ENCODE measurements at regions not wholly inside any gene's neighbourhood (a gene's known extent, or its start where the extent isn't known, plus 50 kb on each side); places are given as distances from the start of the nearest gene placed in this dataset.

DNA sequence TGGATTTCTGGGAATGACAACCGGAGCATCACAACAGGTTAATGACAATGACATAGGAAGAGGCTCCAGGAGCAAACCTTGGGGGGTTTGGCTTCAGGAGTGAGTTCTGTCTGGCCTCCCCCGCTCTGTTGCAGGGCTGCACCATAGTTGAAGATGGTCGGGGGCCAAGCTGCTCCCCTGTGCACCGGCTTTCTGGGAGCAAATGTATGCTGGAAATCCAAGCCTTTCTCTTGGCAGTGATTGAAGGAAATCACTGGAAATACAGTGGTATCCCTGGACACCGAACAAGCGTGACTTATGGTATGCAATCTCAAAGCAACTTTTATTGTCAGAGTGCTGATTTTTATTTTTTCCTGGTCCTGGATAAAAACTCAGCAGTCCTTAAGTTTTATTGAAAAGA, 251.9 kb upstream of the ZNF32 start:
- no peak for ATAC-seq (ENCODE audit: low read depth)
- TF ChIP-seq, protein P1, sequence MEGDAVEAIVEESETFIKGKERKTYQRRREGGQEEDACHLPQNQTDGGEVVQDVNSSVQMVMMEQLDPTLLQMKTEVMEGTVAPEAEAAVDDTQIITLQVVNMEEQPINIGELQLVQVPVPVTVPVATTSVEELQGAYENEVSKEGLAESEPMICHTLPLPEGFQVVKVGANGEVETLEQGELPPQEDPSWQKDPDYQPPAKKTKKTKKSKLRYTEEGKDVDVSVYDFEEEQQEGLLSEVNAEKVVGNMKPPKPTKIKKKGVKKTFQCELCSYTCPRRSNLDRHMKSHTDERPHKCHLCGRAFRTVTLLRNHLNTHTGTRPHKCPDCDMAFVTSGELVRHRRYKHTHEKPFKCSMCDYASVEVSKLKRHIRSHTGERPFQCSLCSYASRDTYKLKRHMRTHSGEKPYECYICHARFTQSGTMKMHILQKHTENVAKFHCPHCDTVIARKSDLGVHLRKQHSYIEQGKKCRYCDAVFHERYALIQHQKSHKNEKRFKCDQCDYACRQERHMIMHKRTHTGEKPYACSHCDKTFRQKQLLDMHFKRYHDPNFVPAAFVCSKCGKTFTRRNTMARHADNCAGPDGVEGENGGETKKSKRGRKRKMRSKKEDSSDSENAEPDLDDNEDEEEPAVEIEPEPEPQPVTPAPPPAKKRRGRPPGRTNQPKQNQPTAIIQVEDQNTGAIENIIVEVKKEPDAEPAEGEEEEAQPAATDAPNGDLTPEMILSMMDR (IDR thresholded peaks at IDR 0.05; ENCODE audit: poor library complexity, severe bottlenecking) = no peak

DNA sequence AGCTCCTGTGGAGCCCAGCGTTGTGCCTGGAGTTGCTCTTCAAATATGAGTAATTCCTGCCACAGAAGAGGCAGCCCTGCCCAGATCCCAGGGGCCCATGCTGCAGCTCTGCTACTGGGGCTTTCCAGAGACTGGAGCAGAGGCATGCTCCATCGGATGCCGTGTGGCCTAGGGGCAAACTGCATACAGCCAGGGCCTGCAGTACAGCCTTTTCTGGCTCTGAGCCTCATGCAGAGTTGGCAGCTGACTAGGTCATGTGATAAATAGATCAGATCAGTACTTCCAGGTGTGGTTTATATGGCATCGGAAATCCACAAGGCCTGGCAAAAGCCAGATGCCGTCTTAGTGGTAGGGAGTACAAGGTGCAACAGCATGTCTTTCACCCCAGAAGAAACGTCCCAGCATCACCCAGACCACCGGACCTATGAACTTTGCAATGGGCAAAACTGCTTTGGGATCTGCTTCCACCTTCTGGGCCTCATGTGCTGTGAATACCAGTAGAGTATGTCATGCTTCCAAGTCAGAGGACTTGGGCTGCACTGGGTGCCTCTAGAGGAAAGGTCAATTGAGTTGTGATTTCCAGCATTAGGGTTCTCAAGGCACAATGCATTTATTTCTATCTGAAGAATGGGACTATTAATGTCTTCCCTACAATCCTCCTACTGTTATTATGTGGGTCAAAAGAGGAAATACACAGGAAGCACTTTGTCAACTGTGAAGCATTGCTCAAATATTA, 250.7 kb upstream of the ZNF32 start:
- Histone ChIP-seq H3K4me1 (ENCODE audit: insufficient read depth, poor library complexity, severe bottlenecking) (no peaks in the 10 kb centered on the region), H3K9me3 (ENCODE audit: severe bottlenecking) (peaks cover 2% of the 10 kb centered on the region), H3K27me3 (ENCODE audit: insufficient read depth, poor library complexity, severe bottlenecking) (no peaks in the 10 kb centered on the region), H3K36me3 (ENCODE audit: low read depth) (no peaks in the 10 kb centered on the region), H3K4me3 (ENCODE audit: severe bottlenecking) (no peak overlapping the region), H3K27ac (ENCODE audit: poor library complexity, severe bottlenecking) (no peak overlapping the region)
- ATAC-seq (ENCODE audit: low read depth) (no peak), DNase-seq (ENCODE audit: low spot score) (no peak)
- TF ChIP-seq, protein P1 (IDR thresholded peaks at IDR 0.05; ENCODE audit: poor library complexity, severe bottlenecking) = no peak

More for the DNA sequence above, 251.9 kb upstream of the ZNF32 start:
- Histone ChIP-seq H3K27me3 (ENCODE audit: insufficient read depth, poor library complexity, severe bottlenecking) (no peaks in the 10 kb centered on the region), H3K4me3 (ENCODE audit: severe bottlenecking) (no peak overlapping the region), H3K9me3 (ENCODE audit: severe bottlenecking) (no peaks in the 10 kb centered on the region), H3K4me1 (ENCODE audit: insufficient read depth, poor library complexity, severe bottlenecking) (no peaks in the 10 kb centered on the region), H3K27ac (ENCODE audit: poor library complexity, severe bottlenecking) (no peak overlapping the region), H3K36me3 (ENCODE audit: low read depth) (no peaks in the 10 kb centered on the region)
- DNase-seq (ENCODE audit: low spot score) = no peak

DNA sequence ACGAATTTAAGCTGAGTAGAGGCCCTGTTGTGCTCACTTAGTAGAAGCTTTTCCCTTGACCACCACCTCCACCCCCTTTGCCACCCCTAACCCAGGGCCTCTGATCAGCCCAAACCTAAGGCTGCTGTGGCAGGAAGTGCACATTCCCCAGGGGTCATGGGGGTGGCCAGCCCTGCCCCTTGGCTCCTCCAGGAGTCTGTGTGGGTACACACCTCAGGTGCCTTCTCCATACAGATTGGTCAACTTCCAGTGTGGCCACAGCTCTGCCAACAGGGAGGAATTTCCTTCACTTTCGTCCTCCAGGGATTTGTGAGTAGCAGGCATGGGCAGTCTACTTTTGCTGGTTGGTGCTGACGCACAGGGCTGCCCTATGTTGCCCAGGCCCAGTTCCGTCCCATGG, 249.9 kb upstream of the ZNF32 start:
- Histone ChIP-seq H3K4me3 (ENCODE audit: severe bottlenecking) (no peak overlapping the region), H3K27ac (ENCODE audit: poor library complexity, severe bottlenecking) (no peak overlapping the region), H3K9me3 (ENCODE audit: severe bottlenecking) (peaks cover 2% of the 10 kb centered on the region), H3K36me3 (ENCODE audit: low read depth) (no peaks in the 10 kb centered on the region), H3K27me3 (ENCODE audit: insufficient read depth, poor library complexity, severe bottlenecking) (no peaks in the 10 kb centered on the region), H3K4me1 (ENCODE audit: insufficient read depth, poor library complexity, severe bottlenecking) (no peaks in the 10 kb centered on the region)
- TF ChIP-seq, protein P1 (IDR thresholded peaks at IDR 0.05; ENCODE audit: poor library complexity, severe bottlenecking) = no peak
- DNase-seq (ENCODE audit: low spot score) (no peak), ATAC-seq (ENCODE audit: low read depth) (no peak)

DNA sequence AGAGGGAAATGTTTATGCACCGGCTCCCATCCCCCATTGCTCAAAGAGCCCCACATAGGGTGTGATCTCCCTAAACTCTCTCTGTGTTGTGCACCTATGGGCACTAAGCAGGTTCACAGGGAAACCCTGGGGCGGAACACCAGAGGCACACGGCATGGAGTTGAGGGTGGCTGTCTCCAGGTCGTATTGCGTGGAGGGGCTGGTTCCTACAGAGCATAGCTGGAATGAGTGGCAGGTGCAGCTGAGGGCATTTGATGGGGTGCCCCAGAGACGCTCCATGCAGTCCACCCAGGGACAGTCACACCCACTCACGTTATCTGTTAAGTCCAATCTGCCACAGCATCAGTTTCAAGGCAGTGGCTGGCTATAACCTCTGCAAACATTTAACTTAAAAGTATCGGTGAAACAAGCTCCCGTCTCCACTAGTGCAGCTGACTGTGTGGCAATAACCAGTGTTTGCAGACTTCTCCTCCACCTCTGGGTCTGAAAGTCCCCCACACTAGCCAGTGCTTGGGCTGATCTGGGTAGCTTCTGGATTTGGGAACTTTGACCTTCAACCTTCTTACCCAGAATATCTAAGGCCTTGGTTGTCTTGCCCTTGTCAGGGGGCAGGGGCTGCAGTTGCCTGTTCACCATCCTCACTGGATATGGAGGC, 249.2 kb upstream of the ZNF32 start:
- Histone ChIP-seq H3K36me3 (ENCODE audit: low read depth) (no peaks in the 10 kb centered on the region), H3K27ac (ENCODE audit: poor library complexity, severe bottlenecking) (no peak overlapping the region), H3K9me3 (ENCODE audit: severe bottlenecking) (peaks cover 2% of the 10 kb centered on the region), H3K27me3 (ENCODE audit: insufficient read depth, poor library complexity, severe bottlenecking) (no peaks in the 10 kb centered on the region), H3K4me1 (ENCODE audit: insufficient read depth, poor library complexity, severe bottlenecking) (no peaks in the 10 kb centered on the region), H3K4me3 (ENCODE audit: severe bottlenecking) (no peak overlapping the region)
- DNase-seq (ENCODE audit: low spot score) (no peak), ATAC-seq (ENCODE audit: low read depth) (no peak)
- TF ChIP-seq, protein P1 (IDR thresholded peaks at IDR 0.05; ENCODE audit: poor library complexity, severe bottlenecking) = no peak

All from RWPE2 (cell line).